ENCODE measurements at regions not wholly inside any gene's neighbourhood (a gene's known extent, or its start where the extent isn't known, plus 50 kb on each side); places are given as distances from the start of the nearest gene placed in this dataset.

DNA sequence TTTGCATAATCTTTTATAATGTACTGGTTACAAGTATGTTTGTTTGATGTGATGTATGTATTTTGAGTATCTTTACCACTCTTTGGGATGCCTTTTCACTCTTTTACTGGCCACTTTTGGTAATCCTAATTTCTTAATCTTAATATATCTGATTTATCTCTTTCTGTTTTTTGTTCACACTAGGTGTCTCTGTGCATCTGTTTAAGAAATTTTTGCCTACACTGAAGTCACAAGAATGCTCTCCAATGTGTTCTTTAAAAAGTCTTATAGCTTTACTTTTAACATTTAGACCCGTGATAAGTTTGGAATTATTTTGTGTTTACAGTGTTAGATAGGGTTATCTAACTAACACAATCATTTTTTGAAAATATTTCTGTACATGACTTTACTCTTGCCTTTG, 659.1 kb downstream of the SI start:
- H3K27me3 Mint-ChIP-seq = no peaks in the 10 kb centered on the region
- no peaks in the 10 kb centered on the region for H3K9me3 Mint-ChIP-seq
- TF ChIP-seq, protein P1, sequence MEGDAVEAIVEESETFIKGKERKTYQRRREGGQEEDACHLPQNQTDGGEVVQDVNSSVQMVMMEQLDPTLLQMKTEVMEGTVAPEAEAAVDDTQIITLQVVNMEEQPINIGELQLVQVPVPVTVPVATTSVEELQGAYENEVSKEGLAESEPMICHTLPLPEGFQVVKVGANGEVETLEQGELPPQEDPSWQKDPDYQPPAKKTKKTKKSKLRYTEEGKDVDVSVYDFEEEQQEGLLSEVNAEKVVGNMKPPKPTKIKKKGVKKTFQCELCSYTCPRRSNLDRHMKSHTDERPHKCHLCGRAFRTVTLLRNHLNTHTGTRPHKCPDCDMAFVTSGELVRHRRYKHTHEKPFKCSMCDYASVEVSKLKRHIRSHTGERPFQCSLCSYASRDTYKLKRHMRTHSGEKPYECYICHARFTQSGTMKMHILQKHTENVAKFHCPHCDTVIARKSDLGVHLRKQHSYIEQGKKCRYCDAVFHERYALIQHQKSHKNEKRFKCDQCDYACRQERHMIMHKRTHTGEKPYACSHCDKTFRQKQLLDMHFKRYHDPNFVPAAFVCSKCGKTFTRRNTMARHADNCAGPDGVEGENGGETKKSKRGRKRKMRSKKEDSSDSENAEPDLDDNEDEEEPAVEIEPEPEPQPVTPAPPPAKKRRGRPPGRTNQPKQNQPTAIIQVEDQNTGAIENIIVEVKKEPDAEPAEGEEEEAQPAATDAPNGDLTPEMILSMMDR (conservative IDR thresholded peaks at IDR 0.05) = no peak
- H3K36me3 Mint-ChIP-seq = no peaks in the 10 kb centered on the region
- peaks cover 4% of the 10 kb centered on the region for H3K4me1 Mint-ChIP-seq (ENCODE audit: unreplicated experiment)
- no peak overlapping the region for H3K4me3 Mint-ChIP-seq
- H3K27ac Mint-ChIP-seq = no peak overlapping the region
- no peak for DNase-seq (ENCODE audit: extremely low spot score, unreplicated experiment)

DNA sequence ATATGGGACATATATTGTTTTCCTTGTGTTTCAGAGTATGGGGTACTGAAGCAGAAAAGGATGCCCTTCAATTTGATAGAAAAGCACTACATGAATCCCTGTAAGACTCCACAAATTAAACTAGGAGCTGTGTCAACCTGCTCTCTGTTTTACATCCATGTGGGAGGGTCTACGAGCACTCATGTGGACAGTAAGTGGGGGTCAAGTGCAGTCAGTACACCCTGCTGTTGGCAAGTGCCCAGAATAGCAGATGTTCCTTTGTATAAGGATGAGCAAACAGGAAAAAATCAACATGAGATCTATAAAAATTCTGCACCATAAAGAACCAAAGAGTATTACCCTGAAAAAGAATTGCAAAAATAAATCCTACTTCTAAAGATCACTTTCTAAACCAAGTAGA, 659.9 kb downstream of the SI start:
- Mint-ChIP-seq H3K36me3 (no peaks in the 10 kb centered on the region), H3K27ac (no peak overlapping the region), H3K4me3 (no peak overlapping the region), H3K27me3 (no peaks in the 10 kb centered on the region), H3K9me3 (no peaks in the 10 kb centered on the region), H3K4me1 (ENCODE audit: unreplicated experiment) (peaks cover 4% of the 10 kb centered on the region)
- no peak for DNase-seq (ENCODE audit: extremely low spot score, unreplicated experiment)
- TF ChIP-seq, protein P1 (conservative IDR thresholded peaks at IDR 0.05) = no peak

DNA sequence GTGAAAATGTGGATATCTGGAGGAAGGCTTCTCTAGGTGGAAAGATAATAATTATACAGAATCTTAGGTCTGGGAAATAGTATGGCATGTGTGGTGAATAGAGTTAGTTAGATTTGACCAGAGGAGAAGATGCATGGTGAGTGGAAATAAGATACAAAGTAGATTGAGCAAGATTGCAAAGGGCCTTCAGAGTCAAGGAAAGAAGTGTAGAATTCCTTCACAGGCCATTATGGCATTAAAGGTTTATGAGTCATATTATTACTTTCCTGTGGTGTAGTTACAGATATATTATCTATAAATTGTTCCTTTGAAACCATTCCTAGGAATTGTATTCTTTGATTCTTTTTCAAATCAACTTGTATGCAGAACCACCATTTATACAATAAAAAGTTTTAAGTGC, 660.3 kb downstream of the SI start:
- TF ChIP-seq, protein P1 (conservative IDR thresholded peaks at IDR 0.05) = no peak

DNA sequence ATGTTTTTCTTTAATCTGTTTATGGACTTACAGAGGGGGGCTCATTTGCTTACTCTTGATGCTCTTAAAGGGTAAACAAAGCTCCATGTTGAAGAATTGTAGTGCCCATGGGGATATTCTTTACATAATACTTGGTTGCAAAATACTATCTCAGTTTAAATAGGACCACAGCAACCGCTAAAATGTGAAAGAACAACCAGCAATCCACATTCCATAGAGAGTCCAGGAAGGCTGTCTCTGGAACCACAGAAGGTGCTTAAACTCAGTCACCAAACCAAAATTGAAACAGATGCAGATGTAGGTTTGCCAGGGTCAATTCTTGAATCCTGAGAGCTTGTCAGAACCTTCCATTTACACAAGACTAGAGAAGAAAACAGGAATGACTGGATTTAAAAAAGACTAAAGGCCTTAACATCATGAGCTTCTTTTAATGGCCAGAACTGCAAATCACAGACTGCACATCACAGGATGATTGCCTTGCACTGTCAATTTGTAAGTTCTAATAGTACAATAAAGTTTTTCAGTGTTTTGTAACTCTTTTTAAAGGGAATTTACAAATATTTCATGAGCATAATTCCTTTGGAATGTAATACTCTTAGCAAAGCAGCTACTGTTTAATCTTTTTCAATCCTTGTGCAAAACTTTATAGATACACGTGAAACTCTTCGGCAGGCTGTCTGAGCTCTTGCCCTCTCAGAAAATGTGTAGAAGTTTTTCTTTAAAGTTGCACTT, 661.6 kb downstream of the SI start:
- no peak for DNase-seq (ENCODE audit: extremely low spot score, unreplicated experiment)
- Mint-ChIP-seq H3K27me3 (no peaks in the 10 kb centered on the region), H3K27ac (no peak overlapping the region), H3K4me1 (ENCODE audit: unreplicated experiment) (peaks cover 4% of the 10 kb centered on the region), H3K4me3 (no peak overlapping the region), H3K36me3 (no peaks in the 10 kb centered on the region), H3K9me3 (peaks cover 9% of the 10 kb centered on the region)
- TF ChIP-seq, protein P1 (conservative IDR thresholded peaks at IDR 0.05) = no peak

More for the DNA sequence above, 660.3 kb downstream of the SI start:
- no peaks in the 10 kb centered on the region for H3K27me3 Mint-ChIP-seq
- H3K4me3 Mint-ChIP-seq = no peak overlapping the region
- H3K27ac Mint-ChIP-seq = no peak overlapping the region
- H3K4me1 Mint-ChIP-seq (ENCODE audit: unreplicated experiment) = peaks cover 4% of the 10 kb centered on the region
- H3K36me3 Mint-ChIP-seq = no peaks in the 10 kb centered on the region
- DNase-seq (ENCODE audit: extremely low spot score, unreplicated experiment) = no peak
- H3K9me3 Mint-ChIP-seq = peaks cover 5% of the 10 kb centered on the region

DNA sequence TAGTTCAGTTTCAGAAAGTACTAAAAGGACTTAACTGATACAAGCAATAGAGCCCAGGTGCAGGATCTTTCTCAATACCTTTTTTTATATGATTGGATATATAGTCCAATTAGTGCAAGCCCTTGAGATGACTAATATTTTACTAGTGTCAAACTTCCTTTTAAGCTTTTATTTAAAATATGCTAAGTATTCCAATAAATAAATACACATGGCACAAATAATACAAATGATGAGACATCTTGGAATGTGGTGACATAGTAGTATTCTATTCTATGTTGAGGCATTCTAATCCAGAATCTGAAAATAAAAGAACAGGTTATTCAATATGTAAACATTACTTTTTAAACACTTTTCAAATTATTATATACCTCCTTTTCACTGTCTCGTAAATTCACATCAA, 670.0 kb downstream of the SI start:
- Mint-ChIP-seq H3K4me1 (ENCODE audit: unreplicated experiment) (no peaks in the 10 kb centered on the region), H3K27me3 (no peaks in the 10 kb centered on the region), H3K36me3 (no peaks in the 10 kb centered on the region), H3K9me3 (peaks cover 8% of the 10 kb centered on the region), H3K4me3 (no peak overlapping the region), H3K27ac (no peak overlapping the region)
- no peak for DNase-seq (ENCODE audit: extremely low spot score, unreplicated experiment)
- TF ChIP-seq, protein P1 (conservative IDR thresholded peaks at IDR 0.05) = no peak
